ENCODE measurements at regions not wholly inside any gene's neighbourhood (a gene's known extent, or its start where the extent isn't known, plus 50 kb on each side); places are given as distances from the start of the nearest gene placed in this dataset.

- Histone ChIP-seq H3K79me2 (ENCODE audit: insufficient read depth, low read length) (no peaks in the 10 kb centered on the region), H3K9me3 (ENCODE audit: insufficient read depth, low read length) (no peaks in the 10 kb centered on the region), H3K4me3 (ENCODE audit: insufficient read depth, low read length, poor library complexity, severe bottlenecking) (no peak overlapping the region), H3K27me3 (ENCODE audit: low read length) (no peaks in the 10 kb centered on the region), H3K9ac (ENCODE audit: low read length) (no peak overlapping the region), H4K20me1 (ENCODE audit: low read depth, low read length) (no peaks in the 10 kb centered on the region), H3K9me2 (replicated peaks; ENCODE audit: insufficient read depth, low read length) (no peaks in the 10 kb centered on the region), H3F3A (ENCODE audit: insufficient read depth) (no peaks in the 10 kb centered on the region), H3K27ac (ENCODE audit: low read depth, low read length) (no peak overlapping the region), H2AFZ (ENCODE audit: low read depth, low read length, severe bottlenecking) (no peak overlapping the region), H3K4me2 (ENCODE audit: low read depth, low read length, poor library complexity, severe bottlenecking) (no peak overlapping the region), H3K36me3 (ENCODE audit: low read length) (no peaks in the 10 kb centered on the region)
- no peak for TF ChIP-seq EZH2phosphoT487 (conservative IDR thresholded peaks at IDR 0.05; ENCODE audit: low read length)
- no peak for TF ChIP-seq CTCF (IDR thresholded peaks at IDR 0.05; ENCODE audit: insufficient read depth, low read length, poor library complexity, severe bottlenecking)
Observed at GRCh38 chr12:91854725-91855124, 290.9 kb downstream of the BTG1 start.

GRCh38 chr12:91853350-91854127 lies 292.1 kb downstream of the BTG1 start:
- no peak overlapping the region for H3K9ac ChIP-seq (ENCODE audit: low read length)
- H3K4me3 ChIP-seq (ENCODE audit: insufficient read depth, low read length, poor library complexity, severe bottlenecking): no peak overlapping the region
- no peaks in the 10 kb centered on the region for H3K27me3 ChIP-seq (ENCODE audit: low read length)
- H3K9me3 ChIP-seq (ENCODE audit: insufficient read depth, low read length): no peaks in the 10 kb centered on the region
- TF ChIP-seq EZH2phosphoT487 (conservative IDR thresholded peaks at IDR 0.05; ENCODE audit: low read length) (no peak), CTCF (IDR thresholded peaks at IDR 0.05; ENCODE audit: insufficient read depth, low read length, poor library complexity, severe bottlenecking) (no peak)
- no peaks in the 10 kb centered on the region for H3K9me2 ChIP-seq (replicated peaks; ENCODE audit: insufficient read depth, low read length)
- H2AFZ ChIP-seq (ENCODE audit: low read depth, low read length, severe bottlenecking): no peak overlapping the region
- no peaks in the 10 kb centered on the region for H3K79me2 ChIP-seq (ENCODE audit: insufficient read depth, low read length)
- no peaks in the 10 kb centered on the region for H3K36me3 ChIP-seq (ENCODE audit: low read length)
- H3F3A ChIP-seq (ENCODE audit: insufficient read depth): no peaks in the 10 kb centered on the region
- H3K27ac ChIP-seq (ENCODE audit: low read depth, low read length): no peak overlapping the region
- no peaks in the 10 kb centered on the region for H4K20me1 ChIP-seq (ENCODE audit: low read depth, low read length)
- no peak overlapping the region for H3K4me2 ChIP-seq (ENCODE audit: low read depth, low read length, poor library complexity, severe bottlenecking)

GRCh38 chr12:91852634-91853033 lies 293.0 kb downstream of the BTG1 start:
- no peaks in the 10 kb centered on the region for H3K79me2 ChIP-seq (ENCODE audit: insufficient read depth, low read length)
- H3K9me3 ChIP-seq (ENCODE audit: insufficient read depth, low read length): no peaks in the 10 kb centered on the region
- H3K9ac ChIP-seq (ENCODE audit: low read length): no peak overlapping the region
- no peak overlapping the region for H2AFZ ChIP-seq (ENCODE audit: low read depth, low read length, severe bottlenecking)
- no peaks in the 10 kb centered on the region for H3K9me2 ChIP-seq (replicated peaks; ENCODE audit: insufficient read depth, low read length)
- TF ChIP-seq CTCF (IDR thresholded peaks at IDR 0.05; ENCODE audit: insufficient read depth, low read length, poor library complexity, severe bottlenecking): no peak
- TF ChIP-seq EZH2phosphoT487 (conservative IDR thresholded peaks at IDR 0.05; ENCODE audit: low read length): no peak
- H3K4me3 ChIP-seq (ENCODE audit: insufficient read depth, low read length, poor library complexity, severe bottlenecking): no peak overlapping the region
- H3K27me3 ChIP-seq (ENCODE audit: low read length): no peaks in the 10 kb centered on the region
- H3K27ac ChIP-seq (ENCODE audit: low read depth, low read length): no peak overlapping the region
- H3K4me2 ChIP-seq (ENCODE audit: low read depth, low read length, poor library complexity, severe bottlenecking): no peak overlapping the region
- no peaks in the 10 kb centered on the region for H4K20me1 ChIP-seq (ENCODE audit: low read depth, low read length)
- H3F3A ChIP-seq (ENCODE audit: insufficient read depth): no peaks in the 10 kb centered on the region
- H3K36me3 ChIP-seq (ENCODE audit: low read length): no peaks in the 10 kb centered on the region

Data from SU-DHL-6 (cell line).